Hematopoietic multipotent progenitor cell treated with erythropoietin and hydrocortisone succinate and interleukin-3 and kit ligand, for 15 days (in vitro differentiated cells): ENCODE measurements at regions not wholly inside any gene's neighbourhood (a gene's known extent, or its start where the extent isn't known, plus 50 kb on each side); places are given as distances from the start of the nearest gene placed in this dataset.
"Not testable (repeated sequence)": the region's sequence is repeated elsewhere in the genome, so short reads cannot be mapped to it uniquely, and the experiment has no call there.

Experiments
- DNase-seq: peaks from one replicate; pipeline ENCODE4 v3.0.0-alpha.2; 2015; ENCODE audit warnings: low spot score

GRCh38 chr21:15119486-15119885 lies 54.7 kb upstream of the NRIP1 start:
- no peak for DNase-seq

DNA sequence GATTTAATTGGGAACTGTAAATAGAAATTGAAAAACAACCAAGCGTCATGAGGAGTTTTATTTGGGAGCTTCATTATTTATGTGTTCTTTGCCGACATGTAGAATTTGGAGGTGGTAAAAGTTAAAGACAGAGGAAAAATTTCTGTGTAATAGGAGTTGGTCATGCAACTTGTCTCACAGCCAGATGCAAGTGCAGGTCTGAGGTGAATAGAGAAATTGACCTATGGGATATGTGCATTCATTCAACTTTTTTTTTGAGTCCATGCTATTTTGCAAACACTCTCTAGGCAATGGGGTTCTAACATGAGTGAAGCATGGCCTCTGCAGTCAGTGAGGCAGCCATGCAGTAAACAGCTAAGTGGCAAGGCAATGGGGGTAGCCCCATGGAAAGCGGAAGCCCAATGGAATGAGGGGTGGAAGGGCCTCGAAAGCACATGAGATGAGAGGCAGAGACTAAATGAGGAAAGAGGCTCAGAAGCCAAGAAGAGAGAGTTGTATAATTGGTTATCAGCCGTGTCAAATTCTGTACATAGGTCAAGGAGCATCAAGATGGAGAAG lies 56.4 kb upstream of the NRIP1 start:
- DNase-seq: no peak

DNA sequence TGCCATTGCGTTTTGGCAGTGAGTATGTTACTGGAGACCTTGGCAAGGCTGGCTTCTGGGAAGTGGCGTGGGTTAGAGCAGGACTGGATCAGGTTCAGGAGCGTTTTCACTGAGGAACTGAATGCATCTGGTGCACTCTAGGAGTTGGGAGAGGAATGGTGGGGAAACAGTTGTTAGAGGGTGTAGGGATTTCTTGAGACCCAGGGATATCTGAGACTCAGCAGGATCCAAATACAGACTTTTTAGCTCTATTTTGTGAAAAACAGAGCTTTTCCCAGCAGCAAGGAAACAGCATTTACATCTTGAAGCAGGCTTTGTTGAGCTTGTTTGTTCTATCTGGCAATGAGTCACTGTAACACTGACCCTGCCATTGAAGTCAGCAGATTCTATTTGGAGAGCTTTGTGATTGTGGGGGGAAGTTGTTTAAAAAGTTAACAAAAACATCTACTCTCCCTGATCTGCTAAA lies 56.9 kb upstream of the NRIP1 start:
- DNase-seq: no peak

GRCh38 chr21:15122241-15122640 lies 57.4 kb upstream of the NRIP1 start:
- DNase-seq: no peak

GRCh38 chr21:15124731-15125130 lies 59.9 kb upstream of the NRIP1 start:
- DNase-seq: no peak

- DNase-seq: no peak
These were observed 62.1 kb upstream of the NRIP1 start for GRCh38 chr21:15126948-15127347.

DNA sequence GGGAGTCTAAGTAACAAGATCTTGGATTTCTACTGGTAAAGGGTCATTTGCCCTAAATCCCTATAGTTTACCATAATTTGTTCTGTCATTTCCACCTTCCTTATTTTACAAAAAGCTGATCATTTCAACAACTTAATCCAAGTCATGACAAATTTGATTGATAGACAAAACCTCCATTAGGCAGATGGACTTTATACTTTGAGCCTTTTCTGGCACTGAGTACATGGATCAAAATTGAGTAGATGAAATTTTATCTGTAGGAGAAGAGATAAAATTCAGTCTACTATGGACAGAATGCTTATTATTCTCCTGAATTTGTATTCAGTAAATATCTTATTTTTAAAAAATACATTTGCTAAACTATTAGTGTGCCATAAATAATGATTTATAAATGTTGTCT lies 62.6 kb upstream of the NRIP1 start:
- no peak for DNase-seq

DNA sequence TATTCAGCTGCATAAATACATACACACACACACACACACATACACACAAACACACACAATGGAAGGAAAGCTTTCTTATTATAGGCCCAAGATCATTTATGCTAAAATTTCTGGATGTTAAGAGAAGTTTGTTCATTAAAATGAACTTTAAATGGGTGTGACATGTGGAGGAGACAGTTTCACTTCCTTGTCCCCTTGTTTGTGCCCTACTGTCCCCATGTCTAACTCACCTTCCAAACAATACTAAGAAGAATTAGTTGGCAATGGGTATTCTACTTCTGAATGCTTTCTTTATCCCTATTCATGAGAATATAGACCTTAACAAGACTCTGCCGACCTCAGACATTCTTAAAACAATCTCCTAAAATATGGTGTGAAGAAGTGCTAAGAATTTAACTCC lies 63.5 kb upstream of the NRIP1 start:
- DNase-seq: no peak

DNA sequence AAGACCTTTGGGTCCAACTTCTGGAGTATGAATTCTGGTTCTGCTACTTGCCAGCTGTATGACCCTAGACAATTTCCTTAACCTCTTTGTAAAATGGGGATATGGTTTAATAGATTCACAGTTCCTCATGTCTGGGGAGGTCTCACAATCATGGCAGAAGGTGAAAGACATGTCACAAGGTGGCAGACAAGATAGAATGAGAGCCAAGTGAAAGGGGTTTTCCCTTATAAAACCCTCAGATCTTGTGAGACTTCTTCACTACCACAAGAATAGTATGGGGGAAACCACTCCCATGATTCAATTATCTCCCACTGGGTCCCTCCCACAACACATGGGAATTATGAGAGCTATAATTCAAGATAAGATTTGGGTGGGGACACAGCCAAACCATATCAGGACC lies 63.9 kb upstream of the NRIP1 start:
- DNase-seq: not testable (repeated sequence)

DNA sequence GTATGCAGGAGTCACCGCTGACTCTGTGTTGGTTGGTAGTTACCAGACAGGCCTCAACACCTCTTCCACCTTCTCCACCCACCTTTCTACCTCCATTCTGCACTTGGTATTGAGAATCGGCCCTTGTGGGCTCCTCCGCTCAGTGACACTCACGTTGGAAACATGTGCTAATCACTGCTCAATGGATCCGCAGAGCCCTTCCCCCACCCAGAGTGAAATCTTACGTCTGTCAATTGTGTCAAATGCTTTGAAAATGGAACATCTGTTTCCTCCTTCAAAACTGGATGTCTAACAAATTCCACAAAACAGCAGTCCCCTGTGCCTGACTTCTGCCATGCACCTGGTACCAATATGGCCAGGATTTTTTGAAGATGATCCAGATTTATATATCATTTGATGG lies 65.5 kb upstream of the NRIP1 start:
- DNase-seq: no peak

DNA sequence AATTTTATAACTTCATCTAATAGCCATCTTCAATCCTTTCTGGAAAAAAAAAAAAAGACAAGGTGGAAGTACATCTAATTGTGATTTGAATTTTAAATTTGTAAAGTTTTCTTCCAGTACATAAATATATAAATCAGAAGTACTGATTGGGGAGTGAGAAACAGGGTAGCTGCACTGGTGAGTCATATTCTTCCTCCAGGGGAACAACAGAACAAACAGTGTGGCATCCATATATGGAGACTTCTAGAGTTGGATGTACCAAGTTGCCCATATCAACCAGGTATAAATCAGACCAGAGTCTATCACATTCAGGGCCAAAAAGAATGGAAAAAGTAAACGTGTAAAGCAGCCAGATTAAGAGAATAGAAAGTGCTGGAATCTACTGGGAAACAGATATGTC lies 66.0 kb upstream of the NRIP1 start:
- no peak for DNase-seq

- no peak for DNase-seq
These were observed 68.0 kb upstream of the NRIP1 start for GRCh38 chr21:15132781-15133180.

GRCh38 chr21:15134701-15135470 lies 70.1 kb upstream of the NRIP1 start:
- DNase-seq: no peak

- no peak for DNase-seq
These were observed 71.2 kb upstream of the NRIP1 start for GRCh38 chr21:15135867-15136629.

- DNase-seq: no peak
These were observed 73.7 kb upstream of the NRIP1 start for GRCh38 chr21:15138490-15138889.

DNA sequence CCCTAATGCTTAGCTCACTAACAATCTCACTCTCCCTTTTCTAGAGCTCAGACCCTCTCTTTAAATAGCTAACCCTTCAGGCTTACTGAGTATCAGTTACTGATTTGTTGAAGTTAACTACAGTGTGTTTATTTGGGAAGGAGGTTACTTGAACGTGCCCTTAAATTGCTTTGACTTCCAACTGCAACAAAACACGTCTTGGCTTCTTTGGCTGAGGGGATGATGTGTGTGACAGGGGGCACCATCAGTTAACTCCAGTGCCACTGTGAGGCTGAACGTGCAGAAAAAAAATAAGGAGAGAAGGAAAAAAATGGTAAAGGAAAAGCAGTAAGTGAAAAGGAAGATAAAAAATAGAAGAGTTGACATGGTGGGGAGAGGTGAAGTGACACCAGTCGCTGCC lies 75.1 kb upstream of the NRIP1 start:
- no peak for DNase-seq

- no peak for DNase-seq
These were observed 75.7 kb upstream of the NRIP1 start for GRCh38 chr21:15140321-15141019.

GRCh38 chr21:15141261-15141970 lies 76.6 kb upstream of the NRIP1 start:
- DNase-seq: no peak

DNA sequence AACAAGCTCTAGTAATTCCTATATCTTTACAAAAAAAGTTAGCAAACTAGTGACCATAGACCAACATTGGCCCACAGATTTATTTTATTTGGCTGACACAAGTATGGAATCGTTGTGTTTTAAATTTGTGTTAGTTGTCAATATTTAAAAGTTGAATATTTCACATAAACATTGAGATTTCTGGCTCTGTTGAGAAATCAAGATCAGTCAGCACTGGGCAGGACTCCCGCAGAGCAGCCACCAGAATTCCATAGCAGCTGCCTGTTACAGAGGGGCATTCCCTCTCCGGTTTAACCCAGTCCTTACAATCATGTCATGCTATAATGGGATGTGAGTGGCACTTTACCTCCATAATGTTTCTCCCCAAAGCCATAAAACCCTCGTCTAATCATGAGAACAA lies 79.2 kb upstream of the NRIP1 start:
- DNase-seq: no peak

- DNase-seq: no peak
These were observed 83.6 kb upstream of the NRIP1 start for GRCh38 chr21:15148437-15148836.

GRCh38 chr21:15149600-15150224 lies 84.9 kb upstream of the NRIP1 start:
- DNase-seq: no peak
